C1 segment of cervical spinal cord (tissue), 14 donors: ENCODE measurements at regions not wholly inside any gene's neighbourhood (a gene's known extent, or its start where the extent isn't known, plus 50 kb on each side); places are given as distances from the start of the nearest gene placed in this dataset.
"Not testable (repeated sequence)": the region's sequence is repeated elsewhere in the genome, so short reads cannot be mapped to it uniquely, and the experiment has no call there.

Experiments
- DNase-seq, 14 donors: peaks; one replicate each; lab custom pipeline; 2025; lab: John Stamatoyannopoulos, UW

DNA sequence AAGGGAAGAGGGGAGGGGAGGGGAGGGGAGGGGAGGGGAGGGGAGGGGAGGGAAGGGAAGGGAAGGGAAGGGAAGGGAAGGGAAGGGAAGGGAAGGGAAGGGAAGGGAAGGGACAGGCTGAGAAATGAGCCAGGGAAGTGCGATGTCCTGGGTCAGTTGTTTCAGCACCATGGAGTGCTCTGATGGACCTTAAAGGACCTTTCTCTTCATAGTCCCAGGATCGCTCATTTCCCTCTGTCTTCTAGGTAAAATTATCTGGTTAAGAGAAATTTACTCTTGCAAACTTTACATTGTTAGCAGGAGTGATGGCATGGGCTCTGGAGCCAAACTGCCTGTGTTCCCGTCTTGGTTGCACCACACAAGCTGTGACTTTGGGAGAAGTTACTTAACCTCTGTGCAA, 357.8 kb downstream of the MATN1 start:
- DNase-seq, result no peak

DNA sequence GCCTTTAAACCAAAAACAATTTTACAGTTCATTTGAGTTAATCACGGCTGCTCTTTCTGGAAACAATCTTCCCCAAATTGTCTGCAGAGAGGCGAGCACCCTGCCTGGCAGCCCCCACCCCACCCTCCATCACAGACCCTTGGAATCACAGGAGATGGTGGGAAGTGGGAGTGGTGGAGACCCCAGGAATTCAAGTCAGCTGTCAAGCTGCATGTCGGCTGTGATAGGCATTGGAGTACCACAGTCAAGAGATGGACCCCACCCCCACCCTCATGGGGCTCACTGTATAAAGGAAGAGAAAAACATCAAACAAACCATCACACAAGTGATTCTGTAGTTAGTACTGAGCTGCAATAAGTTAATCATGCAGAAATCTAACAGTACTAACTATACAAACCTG, 360.4 kb downstream of the MATN1 start:
- DNase-seq, result no peak

DNA sequence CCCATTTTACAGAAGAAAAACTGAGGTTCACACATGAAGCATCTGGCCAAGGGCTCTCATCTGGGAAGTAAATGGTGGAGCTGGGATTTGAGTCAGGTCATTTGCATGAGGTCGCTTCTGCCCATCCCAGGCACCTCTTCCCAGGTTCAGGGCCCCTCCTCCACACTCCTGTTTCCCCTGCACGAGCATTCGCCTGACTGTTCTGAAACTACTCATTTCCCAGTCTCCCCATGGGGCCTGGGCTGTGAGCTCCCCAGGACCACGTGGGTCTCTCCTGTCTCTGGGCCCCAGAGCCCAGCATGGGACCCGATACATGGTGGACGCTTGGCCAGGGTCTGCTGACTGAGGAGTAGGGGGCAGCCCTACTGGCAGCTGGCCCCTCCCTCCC, 360.8 kb downstream of the MATN1 start:
- DNase-seq, result no peak

DNA sequence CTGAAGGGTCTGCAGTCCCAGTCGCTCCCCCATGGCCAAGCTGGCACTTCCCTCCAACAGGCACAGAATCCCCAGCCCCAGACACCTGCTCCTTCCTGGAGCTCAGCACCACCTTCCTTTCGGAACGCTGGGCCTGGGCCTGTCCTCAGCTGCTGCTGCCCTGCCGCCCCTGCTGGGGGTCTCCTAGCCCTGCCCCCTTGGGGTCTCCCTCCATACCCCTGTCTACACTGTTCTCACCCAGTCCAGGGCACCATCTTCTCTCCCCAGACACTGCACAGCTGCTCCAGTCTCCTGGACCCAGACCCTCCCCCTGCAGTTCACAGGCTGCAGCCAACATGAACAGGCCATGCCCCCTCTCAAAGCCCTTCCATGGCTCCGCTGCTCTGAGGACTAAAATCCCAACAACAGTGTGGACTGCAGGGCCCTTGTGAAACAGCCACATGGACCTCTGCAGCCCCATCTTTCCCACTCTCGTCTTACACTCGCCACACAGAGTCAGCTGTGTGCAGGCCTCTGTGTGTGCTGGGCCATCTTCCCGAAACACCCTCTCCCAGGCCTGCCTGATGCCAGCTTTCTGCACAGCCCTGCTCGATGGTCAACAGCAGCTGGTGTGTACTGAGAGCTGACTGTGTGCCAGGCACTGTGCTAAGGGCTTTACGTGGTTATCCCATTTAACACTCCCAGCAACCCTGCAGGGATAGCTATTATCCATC, 361.3 kb downstream of the MATN1 start:
- DNase-seq, result not testable (repeated sequence)

DNA sequence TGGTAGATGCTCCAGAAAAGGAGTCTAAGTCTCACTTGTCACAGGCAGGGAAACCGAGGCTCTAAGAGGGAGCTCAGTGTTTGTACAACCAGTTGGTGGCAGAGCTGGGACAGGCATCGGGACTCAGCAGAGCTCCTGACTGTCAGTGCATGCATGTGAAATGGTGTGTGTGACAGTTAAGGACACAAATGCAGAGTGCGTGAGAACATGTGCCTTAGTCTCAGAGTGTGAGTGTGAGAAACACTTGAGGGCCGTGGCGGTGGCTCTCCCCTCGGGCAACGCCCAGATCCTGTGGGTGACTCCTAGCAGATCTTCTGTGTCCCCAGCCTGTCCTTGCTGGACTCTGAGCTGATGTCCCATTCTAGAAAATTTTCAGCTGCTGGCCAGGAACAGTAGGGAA, 362.6 kb downstream of the MATN1 start:
- DNase-seq, result no peak

DNA sequence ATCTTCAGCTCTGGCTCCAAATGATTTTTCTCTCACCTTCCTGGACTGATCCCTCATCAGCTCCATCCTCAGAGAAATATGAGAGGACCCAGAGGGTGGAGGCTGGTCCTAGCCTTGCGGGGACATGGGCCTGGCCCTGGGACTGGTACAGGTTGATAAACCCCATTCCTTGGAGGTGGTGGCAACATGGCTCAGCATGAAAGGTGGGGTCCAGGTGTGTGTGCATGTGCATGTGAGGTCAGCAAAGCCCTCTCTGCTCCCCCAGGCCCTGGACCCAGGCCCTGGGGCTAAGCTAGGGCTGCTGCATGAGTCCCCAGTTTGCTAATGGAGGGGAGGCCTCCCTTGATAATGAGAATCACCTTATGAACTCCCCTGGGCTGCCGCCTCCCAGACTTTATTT, 363.1 kb downstream of the MATN1 start:
- DNase-seq, result no peak

DNA sequence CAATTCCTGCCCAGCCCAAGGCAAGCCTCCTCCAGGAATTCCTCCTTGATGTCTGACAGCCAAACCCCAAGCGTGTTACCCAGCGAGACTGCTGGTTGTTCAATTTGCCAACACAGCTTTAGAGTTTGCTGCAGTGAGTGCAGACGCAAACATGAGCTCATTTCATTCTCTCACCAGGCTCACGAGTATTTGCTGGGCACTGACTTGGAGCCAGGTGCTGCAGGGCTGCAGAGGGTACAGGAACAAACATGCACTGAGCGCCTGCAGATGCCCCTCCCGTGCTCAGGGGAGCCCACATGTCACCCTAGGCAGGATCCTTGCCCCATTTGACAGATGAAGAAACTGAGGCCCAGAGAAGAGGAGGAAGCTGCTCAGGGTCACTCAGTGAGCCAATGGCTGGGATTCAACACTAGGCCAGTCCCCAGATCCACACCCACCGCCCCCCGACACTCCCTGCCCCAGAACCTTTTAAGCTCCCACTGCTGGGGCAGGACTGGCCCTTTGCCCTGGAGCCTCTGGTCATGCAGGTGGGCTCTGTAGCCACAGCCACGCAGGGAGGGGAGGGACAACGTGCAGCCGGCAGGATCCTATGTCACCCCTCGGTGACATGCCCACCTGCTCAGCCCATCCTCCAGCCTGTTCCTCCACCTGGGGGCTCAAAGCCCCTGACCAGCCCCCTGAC, 363.7 kb downstream of the MATN1 start:
- no peak for DNase-seq

DNA sequence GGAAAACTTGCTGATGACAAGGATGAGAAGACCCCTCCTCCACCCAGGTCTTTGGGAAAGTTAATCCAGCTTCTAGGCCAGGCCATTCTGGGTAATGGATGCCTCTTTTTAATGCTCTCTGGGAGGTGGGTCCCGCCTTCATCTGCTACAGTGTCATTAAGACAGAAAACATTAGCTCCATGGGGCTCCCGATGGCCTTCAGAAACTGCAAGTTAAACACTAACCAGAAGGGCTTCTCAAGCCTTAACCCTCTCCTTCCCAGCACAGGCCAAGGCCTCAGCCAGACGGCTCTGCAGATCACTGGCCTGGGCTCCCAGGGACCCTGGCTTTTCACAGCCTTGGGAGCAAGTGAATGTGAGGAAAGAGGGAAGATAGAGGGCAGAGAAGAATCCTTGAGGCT, 364.9 kb downstream of the MATN1 start:
- DNase-seq, result no peak

DNA sequence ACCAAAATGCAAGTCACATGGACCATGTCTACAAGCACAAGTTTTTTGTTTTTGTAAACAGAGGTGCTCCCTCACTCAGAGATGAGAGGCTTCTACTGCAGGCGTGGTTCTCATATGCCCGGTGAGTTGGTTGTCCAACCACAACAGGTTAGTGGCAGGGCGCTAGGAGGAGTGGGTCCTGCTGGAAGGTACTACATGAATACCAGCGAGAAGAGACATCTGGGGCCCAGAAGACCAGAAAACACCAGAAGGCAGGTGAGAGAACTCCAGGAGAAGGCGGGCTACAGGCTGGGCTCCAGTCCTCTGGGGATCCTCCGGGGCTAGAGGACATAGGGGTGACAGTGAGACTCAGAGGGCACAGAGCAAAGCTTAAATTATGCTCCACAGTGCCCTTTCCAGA, 366.5 kb downstream of the MATN1 start:
- no peak for DNase-seq

DNA sequence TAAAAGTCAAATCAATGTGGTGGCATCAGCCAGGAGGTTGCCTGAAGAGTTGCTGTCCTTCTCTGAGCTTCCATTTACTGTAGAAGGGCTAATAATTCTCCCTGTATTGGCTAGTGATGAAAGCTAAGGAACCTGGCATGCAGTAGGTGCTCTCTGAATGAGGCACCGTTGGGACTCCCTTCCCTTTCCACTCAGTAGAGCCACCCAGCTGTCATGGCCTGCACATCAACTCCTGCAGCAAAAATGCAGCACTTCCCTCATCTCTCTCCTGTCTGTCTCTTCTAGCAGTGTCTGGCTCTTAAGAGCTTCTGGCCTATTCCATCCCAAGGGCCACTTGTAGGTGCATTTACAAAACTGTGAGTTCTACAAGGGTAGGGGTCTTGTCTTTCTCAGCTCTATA, 369.0 kb downstream of the MATN1 start:
- no peak for DNase-seq

DNA sequence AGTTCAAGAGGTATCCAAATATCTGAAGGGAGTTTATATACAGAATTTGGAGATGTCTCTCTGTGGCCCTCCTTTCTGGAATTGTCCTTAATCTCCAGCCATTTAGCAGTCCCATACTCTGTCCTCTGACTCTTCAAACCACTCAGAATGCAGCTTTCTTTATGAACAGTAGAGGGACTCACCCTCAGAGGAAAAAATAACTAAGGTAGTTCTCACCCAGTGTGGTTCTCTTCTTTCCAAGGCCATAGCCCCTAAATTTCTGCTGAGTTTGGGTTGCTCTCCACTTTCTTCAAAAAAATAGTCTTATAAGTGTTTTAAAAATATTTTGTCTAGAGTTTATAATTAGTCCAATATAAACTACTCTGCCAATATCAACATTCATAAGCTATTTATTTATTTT, 369.7 kb downstream of the MATN1 start:
- DNase-seq, result no peak

DNA sequence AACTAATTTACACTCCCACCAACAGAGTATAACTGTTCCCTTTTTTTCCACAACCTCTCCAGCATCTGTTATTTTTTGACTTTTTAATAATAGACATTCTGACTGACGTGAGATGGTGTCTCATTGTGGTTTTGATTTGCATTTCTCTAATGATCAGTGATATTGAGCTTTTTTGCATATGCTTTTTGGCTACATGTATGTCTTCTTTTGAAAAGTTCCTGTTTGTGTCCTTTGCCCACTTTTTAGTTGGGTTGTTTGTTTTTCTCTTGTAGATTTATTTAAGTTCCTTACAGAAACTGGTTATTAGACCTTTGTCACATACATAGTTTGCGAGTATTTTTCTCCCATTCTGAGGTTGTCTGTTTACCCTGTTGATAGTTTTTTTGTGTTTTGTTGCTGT, 375.2 kb downstream of the MATN1 start:
- no peak for DNase-seq

DNA sequence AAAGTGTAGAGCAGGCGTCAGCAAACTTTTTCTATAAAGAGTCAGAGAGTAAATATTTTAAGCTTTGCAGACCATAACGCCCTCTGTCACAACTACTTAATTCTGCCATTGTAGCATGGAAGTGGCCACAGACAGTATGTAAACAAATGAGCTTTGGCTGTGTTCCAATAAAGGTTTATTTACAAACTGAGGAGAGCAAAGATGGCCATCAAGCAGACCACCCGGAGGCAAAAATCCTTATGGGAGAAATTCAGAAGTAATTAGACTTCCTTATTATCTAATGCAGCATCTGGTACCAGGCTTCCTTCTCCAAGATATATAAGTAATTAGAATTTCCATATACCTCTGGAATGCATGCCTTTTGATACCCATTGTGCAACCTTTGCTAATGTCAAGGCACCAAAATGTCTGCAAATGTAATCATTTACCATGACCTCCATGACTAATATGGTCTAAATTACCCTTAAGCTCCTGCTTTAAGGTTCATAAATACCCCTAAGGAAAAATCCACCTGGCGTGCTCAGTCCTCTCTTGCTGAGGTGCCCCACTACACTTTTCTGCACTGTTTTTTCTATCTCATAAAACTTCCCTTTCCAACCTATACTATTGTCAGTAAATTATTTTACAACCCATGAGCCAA, 377.8 kb downstream of the MATN1 start:
- DNase-seq, result no peak

DNA sequence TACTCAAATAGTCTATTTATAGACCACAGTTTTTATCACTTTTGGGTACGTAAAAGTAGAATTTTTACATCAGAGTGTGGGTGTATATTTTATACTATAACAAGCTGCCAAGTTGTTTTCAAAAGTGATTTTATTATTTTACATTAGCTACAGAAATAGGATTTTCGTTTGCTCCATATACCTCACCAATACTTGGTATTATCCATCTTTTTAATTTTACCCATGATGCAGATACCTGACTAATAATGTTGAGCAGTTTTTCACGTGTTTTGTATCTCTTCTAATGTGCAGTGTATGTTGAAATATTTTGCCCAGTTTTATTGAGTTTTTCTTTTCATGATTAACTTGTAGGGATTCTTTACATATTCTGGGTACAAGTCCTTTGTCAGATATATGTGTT, 379.8 kb downstream of the MATN1 start:
- no peak for DNase-seq

DNA sequence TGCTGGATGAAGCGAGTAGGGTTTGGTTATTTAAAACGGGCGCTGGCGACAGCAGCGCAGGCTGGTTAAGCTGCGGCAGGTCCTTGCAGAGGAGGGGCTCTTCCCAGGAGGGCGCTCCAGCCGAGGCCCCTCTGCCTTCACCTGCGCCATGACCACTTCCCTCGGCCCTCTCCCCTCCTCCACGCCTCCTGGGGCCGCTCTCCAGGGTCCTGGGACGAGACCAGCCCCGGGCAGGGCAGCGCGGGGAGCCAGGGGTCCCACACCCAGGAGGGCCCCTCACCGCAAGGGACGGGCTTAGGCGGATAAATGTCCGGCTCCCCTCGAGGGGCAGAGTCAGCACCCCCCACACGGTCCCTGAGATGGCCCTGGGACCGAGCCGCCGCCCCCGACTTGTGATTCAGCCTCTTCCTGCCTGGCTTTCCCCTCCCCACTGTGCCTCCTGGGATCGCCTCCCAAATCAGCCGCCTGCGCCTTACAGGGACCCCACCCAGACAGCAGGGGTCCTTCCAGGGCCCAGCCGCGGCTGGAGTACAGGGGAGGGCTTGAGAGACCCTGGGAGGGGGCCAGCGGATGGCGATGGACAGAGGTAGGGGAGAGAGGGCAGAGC, 380.7 kb downstream of the MATN1 start:
- no peak for DNase-seq

DNA sequence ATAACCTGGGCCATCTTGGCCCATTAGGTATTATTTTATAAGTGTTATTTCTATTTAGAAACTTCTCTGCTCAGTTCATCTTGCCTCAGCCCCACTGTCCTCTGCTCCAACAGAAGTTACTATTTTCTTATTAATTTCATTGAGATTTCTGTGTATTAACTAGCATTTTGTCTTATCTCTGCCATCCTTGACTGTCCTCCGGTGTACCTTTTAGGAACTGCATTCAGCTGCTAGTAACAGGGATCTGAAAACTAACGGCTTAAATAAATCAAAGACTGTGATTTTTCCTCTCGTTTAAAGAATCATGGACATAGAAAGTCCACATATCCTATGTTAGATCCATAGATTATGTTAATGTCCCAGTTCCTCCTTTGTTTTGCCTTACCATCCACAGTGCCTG, 382.5 kb downstream of the MATN1 start:
- DNase-seq, result no peak

DNA sequence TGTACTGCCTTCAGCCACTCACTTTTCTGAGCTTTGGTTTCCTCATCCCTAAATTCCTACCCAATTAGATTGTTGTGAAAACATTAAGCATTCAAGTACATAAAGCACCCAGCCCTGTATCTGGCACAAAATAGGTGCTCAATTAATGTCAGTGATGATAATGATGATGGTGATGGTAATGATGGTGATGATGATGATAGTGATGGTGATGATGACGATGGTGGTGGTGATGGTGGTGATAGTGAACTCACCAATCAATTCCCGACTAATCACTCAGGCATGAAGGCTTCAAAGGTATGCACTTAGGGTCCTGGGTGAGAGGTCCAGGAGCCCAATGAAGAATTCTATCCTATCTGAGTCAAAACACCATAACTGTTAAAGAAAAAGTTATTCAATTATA, 383.5 kb downstream of the MATN1 start:
- no peak for DNase-seq

DNA sequence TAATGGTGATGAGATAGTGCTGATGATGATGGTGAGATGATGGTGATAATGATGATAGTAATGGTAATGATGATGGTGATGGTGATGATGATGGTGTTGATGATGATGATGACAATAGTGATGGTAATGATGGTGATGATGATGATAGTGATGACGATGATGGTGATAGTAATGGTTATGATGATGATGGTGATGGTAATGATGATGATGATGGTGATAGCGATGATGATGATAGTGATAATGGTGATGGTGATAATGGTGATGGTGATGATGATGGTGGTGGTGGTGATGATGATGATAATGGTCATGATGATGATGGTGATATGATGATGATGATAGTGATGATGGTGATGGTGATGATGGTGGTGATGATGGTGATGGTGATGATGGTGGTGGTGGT, 384.6 kb downstream of the MATN1 start:
- no peak for DNase-seq

DNA sequence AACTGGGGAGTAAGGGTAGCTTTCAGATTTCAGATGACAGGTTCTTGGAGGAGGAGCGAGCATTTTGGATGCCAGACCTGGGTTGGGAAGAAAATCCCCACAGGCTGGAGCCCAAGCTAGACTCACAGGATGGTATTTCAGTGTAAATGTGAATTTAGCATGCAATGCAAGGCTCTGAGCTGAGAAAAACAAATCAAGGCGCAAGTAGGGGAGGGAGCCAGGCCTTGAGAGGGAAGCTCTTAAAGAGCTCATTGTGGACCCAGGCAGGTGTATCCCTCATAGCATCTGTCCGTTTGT, 386.1 kb downstream of the MATN1 start:
- DNase-seq, result no peak

DNA sequence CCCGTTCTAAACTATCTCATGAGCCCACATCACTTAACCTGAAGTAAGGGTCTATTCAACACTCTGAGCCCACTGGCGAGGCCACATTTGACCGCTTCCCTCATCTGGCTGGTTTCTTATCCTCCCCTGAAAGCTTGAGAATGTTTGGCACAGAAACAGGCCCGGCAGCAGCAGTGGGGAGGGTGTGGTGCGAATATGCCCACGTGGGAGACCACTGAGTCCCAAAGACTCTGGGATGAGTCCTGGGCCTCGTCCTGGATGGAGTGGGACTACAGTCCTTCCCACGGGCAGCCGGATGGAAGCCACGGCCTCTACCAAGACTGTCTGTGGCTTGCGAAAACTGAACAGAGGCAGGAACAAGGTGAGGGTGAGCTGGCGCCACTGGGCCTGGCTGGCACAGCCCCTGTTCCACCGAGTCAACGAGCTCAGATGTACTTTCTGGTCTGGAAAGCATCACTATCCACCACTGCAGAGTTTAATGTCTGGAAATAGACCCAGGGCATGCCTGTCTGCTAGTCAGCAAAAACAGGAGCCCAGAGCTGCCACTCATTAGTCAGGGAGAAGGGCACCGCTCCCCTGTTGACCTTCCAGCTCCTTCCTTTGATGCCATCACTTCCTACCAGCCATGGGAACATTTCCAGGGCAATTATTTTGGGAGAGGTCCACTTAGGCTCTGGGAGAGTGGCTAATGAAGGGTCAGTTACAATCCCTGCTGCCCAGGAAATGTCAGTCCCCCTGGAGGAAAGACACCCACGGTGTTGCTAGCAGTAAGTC, 386.6 kb downstream of the MATN1 start:
- no peak for DNase-seq

DNA sequence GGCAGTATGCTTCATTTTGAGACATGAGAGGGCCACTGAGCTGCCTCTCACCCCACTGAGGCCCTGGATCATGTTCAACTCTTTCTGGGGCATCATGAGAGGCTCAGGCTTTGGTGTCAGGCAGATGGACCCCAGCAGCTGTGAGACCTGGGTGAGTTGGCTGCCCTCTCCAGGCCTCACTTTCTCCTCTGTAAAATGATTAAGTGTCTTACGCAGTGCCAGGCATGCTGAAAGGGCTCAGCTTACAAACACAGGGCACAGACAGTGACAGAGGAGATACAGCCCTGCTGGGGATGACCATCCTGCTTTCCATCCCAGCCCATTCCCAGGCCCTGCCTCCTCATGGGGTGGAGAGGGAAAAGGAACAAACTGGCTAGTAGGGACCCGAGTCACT, 387.4 kb downstream of the MATN1 start:
- DNase-seq, result no peak

DNA sequence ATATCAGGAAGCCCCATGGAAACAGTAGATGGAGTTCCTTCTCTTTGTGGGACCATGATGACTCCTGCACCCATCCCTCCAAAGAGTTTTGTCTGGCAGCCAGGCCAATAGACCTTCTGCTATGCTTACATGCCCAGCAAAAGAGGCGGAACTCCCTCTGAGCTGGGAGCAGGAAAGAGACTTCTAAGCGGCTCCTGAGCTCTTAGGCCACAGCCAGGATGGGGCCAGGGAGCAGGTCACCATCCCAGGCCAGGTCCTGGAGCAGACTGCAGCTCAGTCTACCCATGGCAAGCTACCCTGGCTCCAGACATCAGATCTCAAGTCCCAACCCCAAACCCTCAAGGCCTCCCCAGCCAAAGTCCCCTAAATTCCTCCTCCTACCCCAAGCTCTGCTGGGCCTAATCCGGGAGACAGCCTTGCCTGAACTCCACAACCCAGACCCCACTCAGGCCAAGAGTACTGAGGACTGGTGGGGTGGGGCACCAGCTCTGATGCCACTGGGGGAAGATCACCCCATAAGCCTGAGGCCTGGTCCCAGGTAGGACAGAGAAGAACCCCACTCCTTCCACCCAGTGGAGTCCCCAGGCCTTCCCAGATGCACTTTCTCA, 387.9 kb downstream of the MATN1 start:
- no peak for DNase-seq
